ENCODE measurements at regions not wholly inside any gene's neighbourhood (a gene's known extent, or its start where the extent isn't known, plus 50 kb on each side); places are given as distances from the start of the nearest gene placed in this dataset.
"Not testable (repeated sequence)": the region's sequence is repeated elsewhere in the genome, so short reads cannot be mapped to it uniquely, and the experiment has no call there.

- no peak for DNase-seq (ENCODE audit: low spot score)
These were observed 69.1 kb upstream of the ADTRP start for GRCh38 chr6:11847515-11848345.

- DNase-seq (ENCODE audit: low spot score) = not testable (repeated sequence)
These were observed 68.5 kb upstream of the ADTRP start for GRCh38 chr6:11847068-11847467.

DNA sequence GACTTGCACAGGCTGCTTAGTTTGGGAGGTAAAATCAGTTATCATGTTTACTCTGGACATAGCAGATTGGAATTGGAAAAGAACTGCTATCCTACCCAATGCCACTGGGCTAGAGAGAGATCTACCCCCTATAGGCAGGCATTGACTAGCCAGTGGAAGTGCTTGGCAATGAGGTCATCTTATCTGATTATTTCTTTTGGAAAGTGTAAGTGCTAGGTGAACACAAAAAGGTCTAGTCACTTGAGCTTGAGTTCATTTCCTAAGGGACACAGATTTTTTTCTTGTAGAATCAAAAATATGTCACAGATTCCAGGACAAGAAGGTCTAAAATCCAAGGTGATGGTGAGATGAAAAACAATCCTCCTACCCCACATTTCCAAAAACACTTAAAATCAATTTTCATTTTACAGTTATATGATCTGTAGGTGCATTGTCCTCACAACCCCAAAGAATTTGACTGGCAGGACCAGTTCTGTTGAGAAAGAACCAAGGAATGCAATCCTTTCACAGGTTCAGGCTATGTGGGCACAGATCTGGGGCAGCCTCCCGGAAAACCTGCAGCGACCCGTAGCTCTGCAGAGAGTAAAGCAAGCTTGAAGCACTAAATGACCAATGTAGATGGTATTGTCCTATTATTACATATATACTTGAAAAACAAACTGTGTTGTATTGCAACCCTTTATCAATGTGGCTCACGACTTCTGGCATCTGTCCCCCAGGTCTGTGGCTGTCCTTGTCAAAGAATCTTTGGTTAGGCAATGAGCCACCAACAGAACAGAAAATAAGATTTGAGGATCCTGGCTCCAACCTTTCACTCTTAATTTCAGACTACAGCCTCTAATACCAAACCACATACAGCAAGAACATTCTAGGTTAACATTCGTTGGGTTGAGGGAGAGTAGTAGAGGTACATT, 67.3 kb upstream of the ADTRP start:
- DNase-seq (ENCODE audit: low spot score) = no peak

DNA sequence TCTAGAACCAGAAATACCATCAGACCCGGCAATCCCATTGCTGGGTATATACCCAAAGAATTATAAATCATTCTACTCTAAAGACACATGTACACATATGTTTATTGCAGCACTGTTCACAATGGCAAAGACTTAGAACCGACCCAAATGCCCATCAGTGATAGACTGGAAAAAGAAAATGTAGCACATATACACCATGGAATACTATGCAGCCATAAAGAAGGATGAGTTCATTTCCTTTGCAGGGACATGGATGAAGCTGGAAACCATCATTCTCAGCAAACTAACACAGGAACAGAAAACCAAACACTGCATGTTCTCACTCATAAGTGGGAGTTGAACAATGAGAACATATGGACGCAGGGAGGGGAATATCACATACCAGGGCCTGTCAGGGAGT, 64.2 kb upstream of the ADTRP start:
- not testable (repeated sequence) for DNase-seq (ENCODE audit: low spot score)

- no peak for DNase-seq (ENCODE audit: low spot score)
These were observed 56.5 kb upstream of the ADTRP start for GRCh38 chr6:11835065-11835464.

GRCh38 chr6:11833626-11834592, 55.3 kb upstream of the ADTRP start:
- no peak for DNase-seq (ENCODE audit: low spot score)

GRCh38 chr6:11831653-11832052, 53.0 kb upstream of the ADTRP start:
- no peak for DNase-seq (ENCODE audit: low spot score)

DNA sequence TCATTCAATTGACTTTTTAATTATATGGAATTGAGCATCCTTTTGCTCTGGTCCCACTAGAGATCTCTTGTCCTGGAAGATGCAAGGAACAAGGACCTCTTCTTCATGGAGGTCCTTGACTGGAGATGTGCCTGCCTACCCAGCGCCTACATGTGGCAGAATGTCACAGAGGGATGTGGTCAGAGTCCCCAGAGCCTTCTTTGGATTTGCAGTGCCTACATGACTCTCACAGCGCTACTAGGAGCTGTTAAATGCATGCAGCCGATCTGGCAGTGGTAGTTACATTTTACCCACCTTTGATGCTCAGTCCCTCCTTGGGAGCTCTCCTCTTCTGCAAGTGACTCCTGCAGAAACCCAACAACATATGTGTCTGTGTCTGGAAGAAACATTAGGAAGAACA, 51.9 kb upstream of the ADTRP start:
- DNase-seq (ENCODE audit: low spot score) = no peak

DNA sequence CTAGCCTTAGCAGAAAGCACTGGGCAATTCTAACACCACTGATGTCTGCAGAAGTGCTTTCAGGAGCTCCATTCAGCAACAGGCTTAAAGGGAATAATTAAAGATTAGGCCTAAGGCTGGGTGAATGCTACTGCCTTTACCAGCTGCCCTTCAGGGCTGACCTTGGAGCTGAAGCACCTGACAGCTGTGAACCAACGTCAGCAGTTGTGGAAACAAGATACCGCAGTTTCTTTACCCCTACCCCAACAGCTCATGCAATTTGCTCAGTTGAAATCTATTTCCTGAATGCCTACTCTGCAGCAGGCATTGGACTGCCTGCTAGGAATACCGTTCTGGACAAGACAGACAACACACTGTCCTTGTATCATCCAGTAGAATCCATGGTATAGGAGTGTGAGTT, 51.5 kb upstream of the ADTRP start:
- DNase-seq (ENCODE audit: low spot score) = no peak

- DNase-seq (ENCODE audit: low spot score) = no peak
These were observed 49.8 kb upstream of the ADTRP start for GRCh38 chr6:11828262-11828870.
